Keratinocyte (primary cell): ENCODE measurements at regions not wholly inside any gene's neighbourhood (a gene's known extent, or its start where the extent isn't known, plus 50 kb on each side); places are given as distances from the start of the nearest gene placed in this dataset.
"Not testable (repeated sequence)": the region's sequence is repeated elsewhere in the genome, so short reads cannot be mapped to it uniquely, and the experiment has no call there.

ENCODE experiments used
- DNase-seq: peaks from one replicate; pipeline ENCODE4 v3.0.0-alpha.2; 2011; ENCODE audit warnings: low read depth, missing footprints, low spot score
- FAIRE-seq: peaks from 2 replicates; lab custom pipeline; 2011; peaks lifted over from hg19 to GRCh38; lab: Jason Lieb, UNC
- H2AFZ ChIP-seq: 2 replicates; pipeline ENCODE4 v1.6.0; 2012; ENCODE audit warnings: low read length, control low read depth, inconsistent platforms; ENCODE audit not compliant: control insufficient read depth
- H3K27ac ChIP-seq: 2 replicates; pipeline ENCODE4 v1.5.1; 2011; ENCODE audit warnings: low read length; ENCODE audit not compliant: control insufficient read depth, insufficient read depth
- H3K27me3 ChIP-seq: 3 replicates; pipeline ENCODE4 v1.6.0; 2011; ENCODE audit warnings: low read length; ENCODE audit not compliant: control insufficient read depth, insufficient read depth; ENCODE audit errors: extremely low read depth
- H3K36me3 ChIP-seq, 2 experiments: 2 replicates in 1 of 2; 3 replicates in 1 of 2; pipeline ENCODE4 v1.5.1; 2011; ENCODE audit warnings: low read length in 2 of 2, mild to moderate bottlenecking in 1 of 2; ENCODE audit not compliant: control insufficient read depth in 2 of 2, insufficient read depth in 2 of 2; ENCODE audit errors: extremely low read depth in 1 of 2
- H3K4me1 ChIP-seq: 3 replicates; pipeline ENCODE4 v1.5.1; 2011; ENCODE audit warnings: low read length; ENCODE audit not compliant: control insufficient read depth, insufficient read depth; ENCODE audit errors: extremely low read depth
- H3K4me2 ChIP-seq: 3 replicates; pipeline ENCODE4 v1.6.0; 2011; ENCODE audit warnings: low read depth, low read length; ENCODE audit not compliant: control insufficient read depth, insufficient read depth; ENCODE audit errors: extremely low read depth
- H3K4me3 ChIP-seq, 3 experiments: fragments of 200-600 bp in 1 of 3; sonication (generic) in 1 of 3; 2 replicates in 2 of 3; 3 replicates in 1 of 3; pipeline ENCODE4 v1.5.1; 2011 to 2016; ENCODE audit warnings: low read length in 3 of 3, mild to moderate bottlenecking in 3 of 3, control low read depth in 2 of 3, inconsistent platforms in 1 of 3, low read depth in 1 of 3, mixed read lengths in 1 of 3, mixed run types in 1 of 3, moderate library complexity in 1 of 3; ENCODE audit not compliant: control insufficient read depth in 2 of 3, insufficient read depth in 2 of 3; ENCODE audit errors: extremely low read depth in 1 of 3
- H3K79me2 ChIP-seq: 2 replicates; pipeline ENCODE4 v1.6.0; 2012; ENCODE audit warnings: low read length; ENCODE audit not compliant: control insufficient read depth, insufficient read depth
- H3K9ac ChIP-seq: 3 replicates; pipeline ENCODE4 v1.6.0; 2011; ENCODE audit warnings: low read length; ENCODE audit not compliant: control insufficient read depth, insufficient read depth; ENCODE audit errors: extremely low read depth
- H3K9me1 ChIP-seq: 3 replicates; pipeline ENCODE4 v1.6.0; 2011; ENCODE audit warnings: low read length; ENCODE audit not compliant: control insufficient read depth, insufficient read depth; ENCODE audit errors: extremely low read depth
- H3K9me3 ChIP-seq: 2 replicates; pipeline ENCODE4 v1.5.1; 2012; ENCODE audit warnings: low read depth, low read length; ENCODE audit not compliant: control insufficient read depth
- H4K20me1 ChIP-seq: 3 replicates; pipeline ENCODE4 v1.6.0; 2011; ENCODE audit warnings: low read length; ENCODE audit not compliant: control insufficient read depth, insufficient read depth; ENCODE audit errors: extremely low read depth
- CTCF ChIP-seq, 3 experiments: IDR thresholded peaks in 1 of 3; conservative IDR thresholded peaks in 1 of 3; optimal IDR thresholded peaks in 1 of 3; 2 replicates in 2 of 3; 3 replicates in 1 of 3; pipeline versions ENCODE3 to v1.5.1; 2011; ENCODE audit warnings: low read length in 3 of 3, mild to moderate bottlenecking in 3 of 3, moderate library complexity in 2 of 3, control low read depth in 1 of 3, inconsistent platforms in 1 of 3; ENCODE audit not compliant: insufficient read depth in 2 of 3; ENCODE audit errors: extremely low read depth in 1 of 3
- EZH2 ChIP-seq: IDR thresholded peaks from one replicate; pipeline ENCODE4 v1.6.1; 2012; ENCODE audit warnings: inconsistent platforms, mild to moderate bottlenecking, low read length, moderate library complexity
- dilution Hi-C: fragments of 300-500 bp; cut with MboI; formaldehyde crosslinking; loops from one replicate; pipeline ENCODE4 v1.7.0; 2020; ENCODE audit warnings: low sequenced_read_pairs; ENCODE audit not compliant: extremely low pct_ligation_motif_present

GRCh38 chr10:113488186-113488585, 64.7 kb upstream of the HABP2 start:
- no peaks in the 10 kb centered on the region for H3K36me3 ChIP-seq
- no peaks in the 10 kb centered on the region for H4K20me1 ChIP-seq
- H2AFZ ChIP-seq = no peak overlapping the region
- TF ChIP-seq EZH2 = no peak
- no peak for TF ChIP-seq CTCF (optimal IDR thresholded peaks at IDR 0.05 in 1 of 3, IDR thresholded peaks at IDR 0.05 in 1 of 3, conservative IDR thresholded peaks at IDR 0.05 in 1 of 3; ENCODE audit: extremely low read depth in 1 of 3, insufficient read depth in 2 of 3, low read length in 3 of 3)
- FAIRE-seq (no peak), DNase-seq (no peak)
- no peaks in the 10 kb centered on the region for H3K9me3 ChIP-seq
- no peak overlapping the region for H3K9ac ChIP-seq
- no peaks in the 10 kb centered on the region for H3K9me1 ChIP-seq
- H3K4me1 ChIP-seq = no peaks in the 10 kb centered on the region
- H3K4me2 ChIP-seq = no peak overlapping the region
- no peaks in the 10 kb centered on the region for H3K27me3 ChIP-seq
- H3K4me3 ChIP-seq = no peak overlapping the region
- no peaks in the 10 kb centered on the region for H3K79me2 ChIP-seq
- H3K27ac ChIP-seq = no peak overlapping the region
- dilution Hi-C loops = no loop called here

- H2AFZ ChIP-seq, H3K79me2 ChIP-seq, DNase-seq, H3K27ac ChIP-seq, FAIRE-seq, H3K9me1 ChIP-seq, H3K9ac ChIP-seq, dilution Hi-C loops, H4K20me1 ChIP-seq, H3K4me2 ChIP-seq, H3K9me3 ChIP-seq, H3K36me3 ChIP-seq, H3K4me1 ChIP-seq, H3K4me3 ChIP-seq, H3K27me3 ChIP-seq: not testable (repeated sequence)
Observed at GRCh38 chr10:113489522-113489921, 63.3 kb upstream of the HABP2 start.

GRCh38 chr10:113491967-113492565, 60.8 kb upstream of the HABP2 start:
- FAIRE-seq (no peak), DNase-seq (no peak)
- H3K79me2 ChIP-seq = no peaks in the 10 kb centered on the region
- no peak overlapping the region for H3K9ac ChIP-seq
- TF ChIP-seq CTCF (optimal IDR thresholded peaks at IDR 0.05 in 1 of 3, IDR thresholded peaks at IDR 0.05 in 1 of 3, conservative IDR thresholded peaks at IDR 0.05 in 1 of 3; ENCODE audit: extremely low read depth in 1 of 3, insufficient read depth in 2 of 3, low read length in 3 of 3) = no peak
- no peak for TF ChIP-seq EZH2
- no peaks in the 10 kb centered on the region for H3K4me1 ChIP-seq
- H3K9me3 ChIP-seq = no peaks in the 10 kb centered on the region
- H3K36me3 ChIP-seq = no peaks in the 10 kb centered on the region
- no peaks in the 10 kb centered on the region for H4K20me1 ChIP-seq
- no peak overlapping the region for H2AFZ ChIP-seq
- no peak overlapping the region for H3K4me3 ChIP-seq
- H3K9me1 ChIP-seq = no peaks in the 10 kb centered on the region
- dilution Hi-C loops = no loop called here
- no peak overlapping the region for H3K27ac ChIP-seq
- no peaks in the 10 kb centered on the region for H3K27me3 ChIP-seq
- no peak overlapping the region for H3K4me2 ChIP-seq
